Fibroblast of skin of abdomen (primary cell): ENCODE measurements at regions not wholly inside any gene's neighbourhood (a gene's known extent, or its start where the extent isn't known, plus 50 kb on each side); places are given as distances from the start of the nearest gene placed in this dataset.
"Not testable (repeated sequence)": the region's sequence is repeated elsewhere in the genome, so short reads cannot be mapped to it uniquely, and the experiment has no call there.

Experiments used
- DNase-seq: peaks from one replicate; pipeline ENCODE4 v3.0.0-alpha.2; 2013

GRCh38 chr14:58954901-58955861 lies 233.3 kb upstream of the DAAM1 start:
- peak; percentile 63 for DNase-seq

- no peak for DNase-seq
These were observed 227.3 kb upstream of the DAAM1 start for GRCh38 chr14:58961045-58961731.

DNA sequence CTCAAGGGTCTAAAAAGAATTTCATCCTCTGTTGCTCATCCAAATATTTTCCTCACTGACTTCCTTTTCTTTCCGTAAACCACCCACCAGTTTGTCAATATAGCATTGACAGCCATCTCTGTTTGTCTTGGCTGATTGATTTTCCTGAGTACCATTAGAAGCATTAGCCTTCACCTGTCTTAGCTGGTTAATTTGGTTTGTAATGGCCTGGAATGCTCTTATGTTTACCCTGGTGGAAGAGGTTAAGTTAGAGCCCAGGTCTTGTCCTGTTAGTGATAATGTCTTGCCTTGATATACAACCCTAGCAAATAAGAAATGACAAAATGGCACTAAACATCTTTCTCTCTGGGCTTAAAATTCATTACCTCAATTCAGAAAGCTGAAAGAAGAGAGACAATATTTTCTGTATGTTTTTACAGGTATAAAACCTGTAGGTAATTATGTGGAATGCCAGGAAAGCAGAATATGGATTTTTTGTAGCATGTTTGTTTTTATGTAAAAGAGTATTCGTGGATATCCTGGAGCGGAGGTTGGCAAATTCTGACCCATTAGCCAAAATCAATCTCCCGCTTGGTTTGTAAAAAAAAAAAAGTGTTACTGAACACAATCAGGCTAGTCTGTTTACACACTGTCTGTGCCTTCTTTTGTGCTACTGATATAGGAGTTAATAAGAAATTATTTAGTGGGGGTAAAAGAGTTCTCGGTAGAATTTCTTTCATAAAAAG lies 224.4 kb upstream of the DAAM1 start:
- no peak for DNase-seq

DNA sequence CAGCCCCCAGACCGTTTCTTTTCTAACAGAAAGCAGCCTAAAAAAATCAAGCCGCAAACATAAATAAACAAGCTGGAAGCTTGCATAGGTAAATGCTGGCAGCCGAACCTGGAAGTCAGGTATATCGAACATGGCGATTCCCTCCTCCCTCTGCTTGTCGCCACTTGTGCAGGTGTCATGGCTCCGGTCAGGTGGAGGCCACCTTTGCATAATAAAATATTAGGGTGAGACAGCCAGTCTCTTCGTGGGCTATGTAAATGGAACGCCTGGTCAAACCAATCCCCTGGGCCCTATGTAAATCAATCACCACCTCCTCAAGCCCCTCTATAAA lies 223.9 kb upstream of the DAAM1 start:
- DNase-seq: no peak

DNA sequence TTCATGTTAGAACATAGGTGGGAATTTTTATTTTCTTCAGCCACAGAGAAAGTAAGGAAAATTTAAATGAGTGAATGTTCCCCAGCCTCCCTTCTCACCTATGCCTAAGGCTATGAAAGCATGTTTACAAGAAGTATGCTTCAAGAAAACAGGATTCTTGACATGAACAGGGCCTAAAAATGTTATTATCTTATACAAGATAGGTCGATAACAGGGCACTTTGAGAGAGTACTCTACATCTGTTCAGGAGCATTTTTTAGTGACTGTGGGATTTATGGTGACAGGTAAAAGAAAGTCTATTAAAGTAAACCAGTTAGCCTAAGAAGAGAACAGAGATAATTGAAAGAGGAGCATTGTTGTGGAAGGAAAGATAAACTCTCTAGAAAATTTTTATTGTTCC lies 222.9 kb upstream of the DAAM1 start:
- DNase-seq: no peak

- no peak for DNase-seq
These were observed 221.5 kb upstream of the DAAM1 start for GRCh38 chr14:58966997-58967396.

GRCh38 chr14:58969951-58970751 lies 218.3 kb upstream of the DAAM1 start:
- DNase-seq: peak; percentile 45

DNA sequence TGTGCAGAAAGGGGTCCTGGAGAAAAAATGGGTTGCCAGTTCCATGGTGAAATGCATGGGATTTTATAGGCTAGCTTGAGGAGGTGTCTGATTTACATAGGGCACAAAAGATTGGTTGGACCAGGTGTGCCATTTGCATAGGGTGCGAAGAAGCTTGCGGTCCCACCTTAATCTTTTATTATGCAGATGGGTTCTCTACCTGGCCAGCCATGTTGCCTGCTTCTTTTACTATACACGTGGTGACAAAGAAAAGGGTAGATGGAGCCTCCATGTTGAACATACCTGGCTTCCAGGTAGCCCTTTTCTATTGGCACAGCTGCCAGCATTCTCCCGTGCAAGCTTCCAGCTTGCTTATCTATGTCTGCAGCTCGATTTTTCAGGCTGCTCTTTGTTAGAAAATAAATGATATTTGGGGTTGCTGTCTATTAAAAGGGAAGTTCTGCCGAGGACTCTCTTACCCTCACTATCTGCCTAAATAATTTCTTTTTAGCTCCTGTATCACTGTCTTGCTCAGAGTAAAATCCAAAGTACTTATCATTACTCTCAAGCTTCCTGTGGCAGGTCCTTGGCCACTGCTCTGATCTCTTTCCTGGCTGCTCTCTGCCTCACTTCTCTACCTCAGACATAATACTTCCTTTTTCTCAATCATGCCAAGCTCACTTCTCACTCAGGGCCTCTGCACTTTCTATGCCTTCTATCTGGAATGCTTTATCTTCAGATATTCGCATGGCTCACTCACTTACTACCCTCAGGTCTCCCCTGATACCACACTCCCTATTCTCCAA lies 216.0 kb upstream of the DAAM1 start:
- DNase-seq: no peak

DNA sequence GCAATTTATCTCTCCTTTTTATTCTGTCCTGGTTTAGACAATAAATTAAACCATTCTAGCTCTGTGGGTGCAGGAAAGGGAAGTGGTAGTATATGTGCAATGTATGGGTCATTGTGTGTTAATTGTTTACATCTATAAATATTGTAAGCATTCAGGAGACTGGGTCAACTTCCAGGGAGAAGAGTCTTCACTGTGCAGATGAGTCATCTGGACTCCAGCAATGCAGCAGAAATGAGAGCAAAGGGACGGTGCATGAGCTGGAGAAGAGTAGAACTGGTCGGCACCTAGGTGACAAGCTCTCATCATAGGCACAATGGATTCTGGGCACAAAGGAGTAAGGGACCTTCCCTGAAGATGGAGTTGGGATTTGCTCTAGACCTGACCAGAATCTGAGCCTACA lies 211.1 kb upstream of the DAAM1 start:
- peak; percentile 37 for DNase-seq

DNA sequence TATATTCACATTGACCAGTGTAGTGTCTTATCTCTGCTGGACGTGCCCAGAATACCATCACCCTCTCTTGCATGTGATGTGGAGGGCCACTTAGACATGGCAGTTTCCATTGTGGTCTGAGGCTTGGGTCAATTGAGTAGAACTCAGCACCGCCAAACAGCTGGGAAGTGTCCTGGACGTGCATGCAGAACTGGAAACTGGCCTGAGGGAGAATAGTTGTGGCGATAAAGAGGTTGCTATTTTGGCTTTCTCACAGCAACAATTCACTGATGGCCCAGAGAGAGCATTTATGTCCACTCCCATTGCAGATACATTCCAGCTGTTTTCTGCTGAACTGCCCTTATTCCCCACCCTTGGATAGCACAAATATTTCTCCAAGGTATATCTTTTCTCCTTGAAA lies 210.1 kb upstream of the DAAM1 start:
- DNase-seq: no peak

GRCh38 chr14:58979325-58979724 lies 209.1 kb upstream of the DAAM1 start:
- no peak for DNase-seq

DNA sequence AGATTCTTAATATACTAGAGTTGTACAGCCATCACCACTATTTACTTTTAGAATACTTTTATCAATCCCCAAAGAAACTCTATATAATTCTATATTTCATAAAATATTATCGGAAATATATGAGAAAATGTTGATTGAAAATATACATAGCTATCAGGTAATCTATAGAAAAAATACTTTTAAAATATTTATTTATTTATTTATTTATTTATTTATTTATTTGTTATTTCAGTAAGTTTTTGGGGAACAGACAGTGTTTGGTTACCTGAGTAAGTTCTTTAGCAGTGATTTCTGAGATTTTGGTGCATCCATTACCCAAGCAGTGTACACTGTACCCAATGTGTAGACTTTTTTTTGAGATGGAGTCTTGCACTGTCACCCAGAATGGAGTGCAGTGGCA lies 206.6 kb upstream of the DAAM1 start:
- DNase-seq: no peak

- DNase-seq: no peak
These were observed 202.7 kb upstream of the DAAM1 start for GRCh38 chr14:58985786-58986185.

DNA sequence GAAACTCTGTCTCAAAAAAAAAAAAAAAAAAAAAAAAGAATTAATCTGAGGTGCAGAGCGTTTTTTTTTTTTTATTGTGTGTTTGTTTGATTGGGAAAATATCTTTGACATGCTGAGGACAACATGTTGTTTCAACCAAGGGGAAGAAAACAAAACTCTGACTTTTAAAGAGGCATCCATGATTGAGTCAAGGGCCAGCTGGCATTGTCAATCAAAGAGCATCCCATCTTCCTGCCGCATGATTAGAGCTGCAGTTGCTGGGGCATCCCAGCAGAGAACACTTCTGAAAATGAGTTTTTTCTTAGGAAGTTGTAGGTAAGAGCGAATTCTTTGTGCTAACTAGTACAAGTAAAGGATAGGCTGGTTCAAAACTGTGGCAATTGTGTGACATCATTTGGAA lies 200.9 kb upstream of the DAAM1 start:
- no peak for DNase-seq

- DNase-seq: no peak
These were observed 195.5 kb upstream of the DAAM1 start for GRCh38 chr14:58992935-58993334.

GRCh38 chr14:58994130-58994529 lies 194.3 kb upstream of the DAAM1 start:
- DNase-seq: peak; percentile 22

- DNase-seq: peak; percentile 29
These were observed 184.5 kb upstream of the DAAM1 start for GRCh38 chr14:59004012-59004411.

GRCh38 chr14:59006179-59006578 lies 182.3 kb upstream of the DAAM1 start:
- not testable (repeated sequence) for DNase-seq

DNA sequence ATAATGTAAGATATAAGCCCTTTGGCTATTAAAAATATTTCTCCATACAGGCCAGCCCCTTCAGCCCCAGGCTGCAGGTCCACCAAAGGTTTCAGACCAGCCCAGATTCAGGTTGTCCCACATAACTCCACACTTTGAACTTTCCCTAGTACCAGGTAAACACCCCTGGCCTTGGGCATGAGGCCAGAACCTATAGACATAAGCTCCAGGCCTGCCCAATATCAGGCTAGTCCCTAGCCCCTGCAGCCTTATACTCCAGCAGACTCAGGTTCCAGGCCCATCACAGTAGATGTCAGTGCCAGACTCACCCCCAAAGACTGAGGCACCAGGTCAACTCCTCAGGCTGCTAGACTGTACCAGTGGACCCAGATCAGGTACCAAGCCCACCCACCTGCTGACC lies 178.5 kb upstream of the DAAM1 start:
- no peak for DNase-seq

GRCh38 chr14:59013672-59014298 lies 174.7 kb upstream of the DAAM1 start:
- DNase-seq: no peak

DNA sequence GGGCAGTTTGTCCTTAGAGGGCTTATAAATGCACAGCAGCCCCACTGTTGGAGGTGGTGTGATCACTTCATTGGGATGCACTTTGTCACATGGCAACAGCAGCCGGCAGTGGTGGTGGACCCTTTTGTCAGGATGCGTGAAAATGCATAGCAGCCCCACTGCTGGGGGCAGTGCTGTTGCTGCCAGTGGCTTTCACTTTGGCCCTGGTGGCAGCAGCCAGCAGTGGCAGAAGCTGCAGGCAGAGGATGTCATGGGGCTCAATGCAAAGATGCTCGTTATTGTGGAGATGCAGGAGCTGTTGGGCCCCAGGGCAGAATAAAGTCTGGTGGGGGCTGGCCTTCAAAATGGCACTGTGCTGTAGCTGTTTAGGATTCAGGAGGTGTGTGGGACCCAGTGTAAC lies 173.0 kb upstream of the DAAM1 start:
- no peak for DNase-seq
